NB4 (cell line): ENCODE measurements at regions not wholly inside any gene's neighbourhood (a gene's known extent, or its start where the extent isn't known, plus 50 kb on each side); places are given as distances from the start of the nearest gene placed in this dataset.

Source experiments
- DNase-seq: peaks from one replicate; pipeline ENCODE4 v3.0.0; 2010; ENCODE audit warnings: low read depth
- H3K4me3 ChIP-seq: one replicate; pipeline ENCODE4 v1.5.1; 2011; ENCODE audit warnings: mild to moderate bottlenecking, low read depth, low read length, moderate library complexity
- MYC ChIP-seq: IDR thresholded peaks from 2 replicates; pipeline ENCODE4 v1.6.1; 2011; ENCODE audit warnings: low read depth, low read length
- POLR2A ChIP-seq: IDR thresholded peaks from 2 replicates; pipeline ENCODE4 v1.6.1; 2011; ENCODE audit warnings: mild to moderate bottlenecking; ENCODE audit not compliant: insufficient read length; ENCODE audit errors: extremely low read depth
- TF ChIP-seq, protein P1 (sequence below): IDR thresholded peaks from one replicate; pipeline ENCODE4 v1.5.1; 2012; ENCODE audit warnings: low read depth, low read length
- TF ChIP-seq, protein P2 (sequence below): IDR thresholded peaks from 2 replicates; pipeline ENCODE4 v1.6.1; 2011; ENCODE audit warnings: low read depth, low read length

GRCh38 chr12:68557011-68557730 lies 53.5 kb upstream of the RAP1B start:
- TF ChIP-seq POLR2A, result no peak
- TF ChIP-seq MYC, result no peak
- TF ChIP-seq, protein P1, sequence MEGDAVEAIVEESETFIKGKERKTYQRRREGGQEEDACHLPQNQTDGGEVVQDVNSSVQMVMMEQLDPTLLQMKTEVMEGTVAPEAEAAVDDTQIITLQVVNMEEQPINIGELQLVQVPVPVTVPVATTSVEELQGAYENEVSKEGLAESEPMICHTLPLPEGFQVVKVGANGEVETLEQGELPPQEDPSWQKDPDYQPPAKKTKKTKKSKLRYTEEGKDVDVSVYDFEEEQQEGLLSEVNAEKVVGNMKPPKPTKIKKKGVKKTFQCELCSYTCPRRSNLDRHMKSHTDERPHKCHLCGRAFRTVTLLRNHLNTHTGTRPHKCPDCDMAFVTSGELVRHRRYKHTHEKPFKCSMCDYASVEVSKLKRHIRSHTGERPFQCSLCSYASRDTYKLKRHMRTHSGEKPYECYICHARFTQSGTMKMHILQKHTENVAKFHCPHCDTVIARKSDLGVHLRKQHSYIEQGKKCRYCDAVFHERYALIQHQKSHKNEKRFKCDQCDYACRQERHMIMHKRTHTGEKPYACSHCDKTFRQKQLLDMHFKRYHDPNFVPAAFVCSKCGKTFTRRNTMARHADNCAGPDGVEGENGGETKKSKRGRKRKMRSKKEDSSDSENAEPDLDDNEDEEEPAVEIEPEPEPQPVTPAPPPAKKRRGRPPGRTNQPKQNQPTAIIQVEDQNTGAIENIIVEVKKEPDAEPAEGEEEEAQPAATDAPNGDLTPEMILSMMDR, result no peak
- TF ChIP-seq, protein P2, sequence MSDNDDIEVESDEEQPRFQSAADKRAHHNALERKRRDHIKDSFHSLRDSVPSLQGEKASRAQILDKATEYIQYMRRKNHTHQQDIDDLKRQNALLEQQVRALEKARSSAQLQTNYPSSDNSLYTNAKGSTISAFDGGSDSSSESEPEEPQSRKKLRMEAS, result no peak
- no peak for DNase-seq

GRCh38 chr12:68559246-68559645 lies 51.5 kb upstream of the RAP1B start:
- peak; percentile 47 for DNase-seq
- TF ChIP-seq POLR2A (no peak), MYC (no peak)
- H3K4me3 ChIP-seq, result no peak overlapping the region

More at GRCh38 chr12:68557011-68557730, 53.5 kb upstream of the RAP1B start:
- no peak overlapping the region for H3K4me3 ChIP-seq

DNA sequence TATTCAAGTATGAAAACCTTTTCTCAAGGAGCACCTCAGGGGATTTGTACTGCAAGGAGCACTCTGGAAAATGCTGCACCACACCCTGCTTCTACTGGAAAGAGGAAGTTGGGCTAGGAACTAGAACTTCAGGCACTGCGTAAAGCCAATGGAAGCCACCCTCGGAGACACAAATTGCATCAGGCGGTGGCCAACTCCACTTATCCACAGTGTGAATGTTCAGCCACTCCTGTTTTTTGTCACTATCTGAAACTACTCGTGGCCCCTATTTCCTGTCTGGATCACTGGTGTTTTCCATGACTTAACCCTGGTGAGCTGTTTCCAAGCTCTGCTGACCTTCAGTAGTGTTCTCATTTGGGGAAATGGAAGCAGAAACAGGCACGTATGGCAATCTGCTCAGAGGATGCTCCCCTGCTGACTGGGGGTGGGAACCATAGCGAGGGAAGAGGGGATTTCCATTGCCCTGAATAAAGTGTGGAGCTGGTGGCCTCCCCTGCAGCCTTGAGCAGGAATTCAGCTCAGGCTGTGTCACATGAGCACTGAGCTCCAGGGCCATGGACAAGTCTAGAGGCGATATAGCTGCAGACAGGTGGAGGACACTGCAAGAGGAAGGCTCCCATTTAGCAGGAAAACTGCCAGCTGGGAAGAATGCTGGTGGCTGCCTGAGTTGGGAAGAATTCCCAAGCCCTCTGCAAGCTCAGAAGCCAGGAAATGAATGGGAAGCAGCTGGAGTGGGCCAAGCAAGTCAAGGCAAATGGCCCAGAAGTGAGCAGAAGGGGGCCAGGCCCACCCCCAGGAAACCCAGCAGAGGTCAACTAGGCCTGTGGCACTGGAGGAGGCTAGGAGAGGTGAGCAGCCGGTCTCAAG lies 50.5 kb upstream of the RAP1B start:
- no peak for TF ChIP-seq POLR2A
- TF ChIP-seq, protein P1, result no peak
- peak; percentile 79 for DNase-seq
- H3K4me3 ChIP-seq, result no peak overlapping the region

DNA sequence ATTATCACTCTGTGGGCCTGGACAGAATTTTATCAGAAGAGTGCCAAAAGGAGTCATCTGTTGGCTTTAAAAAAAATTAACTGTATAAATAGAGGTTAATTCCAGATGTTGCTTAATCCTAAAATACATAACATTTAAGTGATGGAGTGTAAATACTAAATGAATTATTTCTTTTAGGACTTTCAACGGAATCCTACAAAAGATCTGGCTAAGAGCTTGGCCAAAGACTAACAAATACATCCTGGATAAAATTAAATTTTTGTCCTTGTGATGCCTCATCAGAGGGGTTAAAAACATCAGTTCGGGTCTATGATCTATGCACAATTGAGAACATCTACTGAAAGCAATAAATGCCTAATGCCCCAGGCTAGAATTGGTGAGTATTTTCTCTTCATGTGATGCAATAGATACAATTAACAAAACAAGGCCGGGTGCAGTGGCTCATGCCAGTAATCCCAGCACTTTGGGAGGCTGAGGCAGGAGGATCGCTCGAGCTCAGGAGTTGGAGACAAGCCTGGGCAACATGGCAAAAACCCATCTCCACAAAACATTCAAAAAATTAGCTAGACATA lies 49.8 kb upstream of the RAP1B start:
- DNase-seq, result no peak
- TF ChIP-seq, protein P1, result no peak
- TF ChIP-seq, protein P2, result no peak
- TF ChIP-seq POLR2A, result no peak
- TF ChIP-seq MYC, result no peak
- no peak overlapping the region for H3K4me3 ChIP-seq
